ENCODE measurements at regions not wholly inside any gene's neighbourhood (a gene's known extent, or its start where the extent isn't known, plus 50 kb on each side); places are given as distances from the start of the nearest gene placed in this dataset.
"Not testable (repeated sequence)": the region's sequence is repeated elsewhere in the genome, so short reads cannot be mapped to it uniquely, and the experiment has no call there.

GRCh38 chr12:47610686-47611252, 95.1 kb downstream of the RPAP3 start:
- no peak for DNase-seq

DNA sequence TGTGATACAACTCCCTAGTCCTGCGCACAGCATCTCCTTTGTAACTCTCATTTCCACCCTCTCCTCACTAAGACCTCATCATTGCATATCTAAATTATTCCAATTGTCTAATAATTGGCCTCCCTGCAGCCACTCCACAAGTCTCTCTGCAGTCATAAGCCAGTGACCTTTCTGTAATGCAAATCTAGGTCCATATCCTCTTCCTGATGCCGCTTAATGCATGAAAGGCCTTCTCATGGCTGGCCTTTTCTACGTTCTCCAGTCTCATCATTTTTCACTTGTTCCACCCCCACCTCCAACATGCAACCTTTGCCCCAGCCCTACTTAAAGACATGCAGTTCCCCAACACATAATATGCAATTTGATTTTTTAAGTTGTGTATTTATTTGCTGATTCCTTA, 96.0 kb downstream of the RPAP3 start:
- DNase-seq: no peak

DNA sequence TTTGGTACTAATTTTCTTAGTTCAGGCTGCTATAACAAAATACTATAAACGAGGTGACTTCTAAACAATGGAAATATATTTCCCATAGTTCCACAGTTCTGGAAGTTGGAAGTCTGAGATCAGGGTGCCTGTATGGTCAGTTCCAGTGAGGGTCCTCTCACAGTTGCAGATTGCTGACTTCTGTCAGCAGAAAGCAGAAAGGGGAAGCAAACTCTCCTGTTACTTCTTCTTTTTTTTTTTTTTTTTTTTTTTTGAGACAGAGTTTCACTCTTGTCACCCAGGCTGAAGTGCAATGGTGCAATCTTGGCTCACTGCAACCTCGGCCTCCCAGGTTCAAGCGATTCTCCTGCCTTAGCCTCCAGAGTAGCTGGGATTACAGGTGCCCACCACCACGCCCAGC, 97.2 kb downstream of the RPAP3 start:
- DNase-seq: not testable (repeated sequence)

GRCh38 chr12:47604221-47604873, 101.5 kb downstream of the RPAP3 start:
- no peak for DNase-seq

DNA sequence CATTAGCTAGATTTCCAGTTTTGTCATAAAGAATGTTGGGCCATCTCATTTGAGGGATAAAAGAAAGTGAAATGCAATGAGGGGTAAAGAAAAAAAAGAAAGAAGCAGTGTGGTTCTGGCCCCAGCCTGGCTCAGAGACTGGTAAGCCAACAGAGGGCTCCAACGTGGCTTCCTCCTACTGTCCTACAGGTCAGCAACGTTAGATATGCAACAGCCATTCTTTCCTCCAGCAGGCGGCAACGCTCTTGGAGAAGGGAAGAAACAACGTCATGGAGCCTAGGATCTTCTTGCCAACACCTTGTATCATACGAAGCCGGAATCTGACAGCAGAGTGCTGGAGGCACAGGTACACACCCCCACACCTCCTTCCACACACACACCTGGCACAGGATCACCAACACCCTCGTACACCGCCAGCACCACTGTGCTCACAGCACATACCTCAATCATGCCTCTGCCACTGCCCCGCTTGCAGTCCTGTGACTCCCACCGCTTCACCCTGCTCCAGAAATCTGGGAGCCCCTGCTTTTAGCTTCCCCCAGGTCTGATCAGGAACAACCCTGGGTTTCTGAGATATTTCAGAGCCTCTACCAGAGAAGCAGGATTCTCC, 102.8 kb downstream of the RPAP3 start:
- no peak for DNase-seq

- DNase-seq: no peak
Observed at GRCh38 chr12:47602325-47602724, 103.5 kb downstream of the RPAP3 start.

DNA sequence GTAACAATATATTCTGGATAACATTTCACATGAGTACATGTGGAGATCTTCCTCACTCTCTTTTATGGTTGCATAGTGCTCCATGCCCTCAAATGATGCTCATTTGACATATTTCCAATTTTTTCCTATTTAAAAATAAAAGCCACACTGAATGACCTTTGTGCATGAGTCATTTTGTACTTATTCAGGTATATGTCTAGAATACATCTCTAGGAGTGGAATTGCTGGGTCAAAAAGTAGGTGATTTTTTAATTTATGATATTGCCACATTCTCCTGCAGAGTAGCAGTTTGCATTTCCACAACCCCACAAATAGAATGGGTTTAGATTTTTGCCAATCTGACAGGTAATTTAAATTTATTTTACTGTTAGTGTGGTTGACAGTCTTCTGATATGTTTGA, 104.8 kb downstream of the RPAP3 start:
- DNase-seq: no peak

DNA sequence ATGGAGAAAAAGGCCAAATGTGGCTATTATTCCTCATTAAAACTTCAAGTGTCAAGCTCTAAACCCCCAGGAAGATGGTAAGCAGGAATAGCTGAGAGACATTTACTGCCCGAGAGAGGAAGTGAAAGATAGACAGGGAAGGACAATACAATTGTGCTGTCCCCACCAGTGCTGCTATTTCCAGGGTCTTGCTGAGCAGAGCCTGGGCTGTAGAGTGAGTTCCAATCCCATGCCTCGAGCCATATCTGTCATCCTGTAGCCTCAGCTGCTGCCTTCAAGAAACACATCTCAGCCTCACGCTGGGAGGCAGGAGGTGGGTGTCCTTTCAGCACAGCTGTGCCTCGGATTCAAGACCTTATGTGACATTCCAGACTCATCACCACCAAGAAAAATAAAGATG, 114.0 kb downstream of the RPAP3 start:
- DNase-seq: no peak

DNA sequence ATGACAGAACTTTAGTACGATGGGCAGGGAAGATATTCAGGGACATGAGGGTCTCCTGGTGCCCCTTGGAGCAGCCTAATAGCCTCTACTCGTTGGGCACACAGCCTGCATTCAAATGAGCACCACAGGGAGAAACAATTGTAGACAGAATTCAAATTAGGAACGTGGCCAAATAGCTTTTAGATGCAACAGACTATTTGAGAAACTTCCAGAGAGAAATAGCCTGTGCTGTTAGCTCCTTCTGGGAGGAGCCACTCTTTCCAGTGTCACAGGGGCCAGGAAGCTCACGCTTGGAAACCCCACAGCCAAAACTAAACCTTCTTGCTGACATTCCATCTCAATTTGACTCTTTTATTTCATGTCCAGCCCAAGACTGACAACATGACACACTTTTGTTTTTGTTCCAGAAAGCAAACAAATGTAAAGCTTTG, 114.5 kb downstream of the RPAP3 start:
- DNase-seq: no peak

DNA sequence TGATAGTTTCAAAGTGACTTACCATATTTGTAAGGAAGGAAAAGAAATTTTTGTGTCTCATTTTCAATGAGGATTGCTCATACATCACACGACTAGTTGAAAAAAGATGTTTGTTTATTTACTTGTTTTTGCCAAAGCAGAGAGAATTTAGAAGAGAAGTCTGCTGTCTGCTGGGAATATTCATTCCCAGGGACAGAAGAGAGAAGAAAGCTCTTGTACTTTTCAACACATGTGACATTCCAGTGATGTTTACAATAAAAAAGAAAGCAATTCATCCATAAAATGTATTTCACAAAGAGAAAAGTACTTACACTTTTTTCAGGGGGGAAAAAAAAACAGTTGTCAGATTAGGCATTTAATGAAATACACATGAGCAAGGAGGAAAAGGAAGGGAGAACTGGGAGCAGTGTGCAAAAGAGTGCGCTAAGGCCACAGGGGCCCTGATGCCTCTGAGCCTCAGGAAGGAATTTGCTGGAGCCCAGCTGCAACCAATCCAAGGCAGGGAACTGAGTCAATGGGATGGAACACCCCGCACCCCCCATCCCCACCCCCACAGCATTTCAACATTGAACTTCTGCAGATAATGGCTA, 115.0 kb downstream of the RPAP3 start:
- DNase-seq: no peak

DNA sequence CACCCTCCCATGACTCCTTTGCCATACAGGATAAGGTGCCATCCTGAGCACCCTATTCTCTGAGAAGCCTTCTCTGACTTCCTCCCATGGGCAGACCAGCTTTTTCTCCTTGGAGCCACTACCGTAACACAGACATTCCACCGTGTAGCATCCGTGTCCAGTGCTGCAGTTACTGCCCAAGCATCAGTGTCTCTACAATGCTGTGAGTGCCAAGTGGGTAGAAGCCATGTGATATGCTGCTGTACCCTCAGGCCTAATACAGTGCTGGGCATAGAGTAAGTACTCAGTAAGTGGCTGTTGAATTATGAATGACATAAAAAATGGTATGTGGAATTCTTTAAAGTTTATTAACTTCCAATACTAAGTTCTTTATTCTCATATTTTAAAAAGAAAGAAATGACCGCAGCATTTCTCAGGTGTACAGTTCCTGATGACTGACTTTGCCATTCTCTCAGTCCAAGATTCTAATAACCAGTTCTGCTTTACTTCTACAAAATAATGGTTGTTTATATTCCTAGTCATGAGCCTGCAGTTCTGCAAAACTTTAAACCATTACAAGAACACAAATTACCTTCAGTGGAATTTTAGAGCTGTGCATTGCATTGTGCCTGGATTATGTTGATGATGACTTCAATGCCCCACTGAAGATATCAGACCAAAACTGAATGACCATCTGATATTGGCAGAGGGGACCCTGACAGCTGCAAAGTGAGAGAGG, 118.7 kb downstream of the RPAP3 start:
- DNase-seq: no peak

GRCh38 chr12:47585507-47585906, 120.3 kb downstream of the RPAP3 start:
- DNase-seq: no peak

DNA sequence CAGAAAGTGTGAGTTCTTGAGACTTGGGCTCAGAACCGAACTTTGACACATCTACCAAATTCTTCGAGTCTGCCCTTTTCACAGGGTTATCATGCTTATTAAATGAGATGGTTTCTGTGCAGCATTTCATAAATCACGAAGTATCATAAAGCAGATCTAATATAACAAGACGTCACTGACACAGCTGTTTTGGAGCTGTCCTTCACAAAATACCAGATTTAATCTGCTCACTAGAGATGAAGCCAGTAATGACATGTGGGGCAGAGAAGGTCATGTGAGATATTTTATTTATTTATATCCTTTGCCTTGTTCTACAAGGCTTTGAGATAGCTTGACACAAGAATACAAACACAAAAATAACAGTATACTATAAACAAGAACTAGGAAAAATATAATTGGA, 127.0 kb downstream of the RPAP3 start:
- no peak for DNase-seq

GRCh38 chr12:47577206-47577989, 128.4 kb downstream of the RPAP3 start:
- no peak for DNase-seq

GRCh38 chr12:47576289-47576945, 129.4 kb downstream of the RPAP3 start:
- no peak for DNase-seq

DNA sequence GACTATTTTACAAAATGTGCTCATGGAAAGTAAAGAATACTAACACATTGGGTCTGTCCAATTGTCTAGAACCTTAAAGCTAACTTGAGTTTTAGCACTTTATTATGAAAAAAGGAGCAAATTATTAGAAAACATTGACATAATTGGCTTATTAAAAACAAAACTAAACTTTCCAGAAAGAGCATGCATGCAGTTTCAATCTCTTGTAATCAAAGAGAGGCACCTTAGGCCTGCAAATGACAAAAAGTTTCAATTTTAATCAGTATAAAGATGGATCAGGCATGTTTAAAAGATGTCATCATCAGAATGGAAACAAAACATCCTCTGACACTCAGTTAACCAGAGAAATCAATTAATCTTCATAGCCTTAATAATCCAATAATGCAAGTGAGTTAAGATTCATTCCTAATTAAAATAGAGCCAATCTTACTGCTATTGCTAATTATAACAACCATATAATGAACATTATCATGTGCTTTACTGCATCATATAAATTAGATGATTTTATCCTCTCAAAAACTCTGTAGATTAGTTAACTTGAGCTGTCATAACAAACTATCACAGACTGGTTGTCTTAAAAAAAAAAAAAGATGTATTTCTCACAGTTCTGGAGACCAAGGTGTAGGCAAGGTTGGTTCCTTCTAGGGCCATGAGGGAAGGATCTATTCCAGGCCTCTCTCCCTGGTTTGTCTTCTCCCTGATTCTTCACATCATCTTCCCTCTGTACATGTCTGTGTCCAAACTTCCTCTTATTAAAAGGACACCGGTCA, 131.4 kb downstream of the RPAP3 start:
- no peak for DNase-seq

DNA sequence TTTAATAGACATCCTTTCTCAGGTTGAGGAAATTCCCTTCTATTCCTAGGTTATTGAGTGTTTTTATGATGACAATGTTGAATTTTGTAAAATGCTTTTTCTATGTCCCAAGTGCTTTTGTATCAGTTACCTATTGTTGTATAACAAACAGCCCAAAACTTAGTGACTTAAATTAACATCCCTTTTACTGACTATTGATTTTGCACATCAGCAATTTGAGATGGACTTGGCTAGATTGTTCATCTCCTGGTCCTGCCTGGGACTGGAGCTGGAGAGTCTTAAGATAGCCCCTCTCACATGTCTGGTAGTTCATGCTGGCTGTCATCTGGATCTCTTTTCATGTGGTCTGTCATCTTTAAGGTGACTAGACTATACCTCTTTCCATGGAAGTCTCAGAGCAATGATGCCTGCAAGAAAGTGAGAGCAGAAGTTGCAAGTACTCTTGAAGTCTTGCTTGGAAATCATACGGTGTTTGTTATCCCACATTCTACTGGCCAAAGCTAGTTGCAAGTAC, 132.6 kb downstream of the RPAP3 start:
- DNase-seq: no peak

DNA sequence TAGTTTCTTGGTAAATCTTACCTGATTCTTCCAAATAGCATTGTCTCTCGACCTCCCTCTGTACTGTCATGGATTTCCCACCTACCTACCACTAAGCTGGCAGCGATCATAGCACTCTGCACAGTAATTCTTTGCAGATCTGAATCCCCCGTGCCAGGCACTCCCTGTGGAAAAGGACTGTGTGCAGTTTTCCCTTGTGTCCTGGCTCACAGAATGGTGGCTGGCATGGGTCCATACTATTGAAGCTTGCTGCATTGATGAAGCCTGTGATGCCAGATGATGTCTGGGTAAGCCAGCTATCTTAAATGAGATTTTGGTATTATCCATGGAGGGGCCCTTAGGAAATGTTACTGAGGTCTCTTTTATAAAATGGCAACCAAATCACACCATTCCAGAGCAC, 135.7 kb downstream of the RPAP3 start:
- no peak for DNase-seq

GRCh38 chr12:47562201-47562600, 143.6 kb downstream of the RPAP3 start:
- no peak for DNase-seq

GRCh38 chr12:47561746-47562145, 144.1 kb downstream of the RPAP3 start:
- DNase-seq: no peak

DNA sequence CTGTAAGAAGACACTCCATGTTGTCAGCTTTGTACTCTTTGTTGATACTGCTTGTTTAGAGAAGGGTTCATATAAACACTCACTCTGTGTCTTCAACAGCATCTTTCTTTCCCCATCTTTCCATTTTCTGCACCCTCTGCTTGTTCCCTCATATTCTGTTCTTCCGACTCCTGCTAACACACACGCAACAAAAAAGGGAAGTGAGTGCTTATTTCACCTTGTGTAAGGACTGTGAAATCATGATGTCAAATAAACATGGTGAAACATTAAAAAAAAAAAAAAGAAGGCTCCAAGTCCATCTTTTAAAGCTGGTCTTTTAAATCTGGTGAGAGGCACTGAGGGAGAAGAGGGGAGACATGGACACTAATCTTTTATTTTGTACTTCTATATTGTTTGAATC, 145.4 kb downstream of the RPAP3 start:
- no peak for DNase-seq
